Smooth muscle cell (in vitro differentiated cells): ENCODE measurements at regions not wholly inside any gene's neighbourhood (a gene's known extent, or its start where the extent isn't known, plus 50 kb on each side); places are given as distances from the start of the nearest gene placed in this dataset.

Experiments
- DNase-seq: peaks from one replicate; lab custom pipeline; 2025; ENCODE audit not compliant: unreplicated experiment; lab: John Stamatoyannopoulos, UW
- H2AFZ ChIP-seq: fragments of 200-600 bp; sonication (generic); 2 replicates; pipeline ENCODE4 v1.6.0; 2016; ENCODE audit warnings: antibody characterized with exemption, low read depth, mild to moderate bottlenecking
- H3F3A ChIP-seq: fragments of 200-600 bp; sonication (generic); 2 replicates; pipeline ENCODE4 v1.6.0; 2017; ENCODE audit warnings: antibody characterized with exemption, low read depth
- H3K27ac ChIP-seq: fragments of 200-600 bp; sonication (generic); 2 replicates; pipeline ENCODE4 v1.5.1; 2016; ENCODE audit warnings: low read depth, mild to moderate bottlenecking
- H3K27me3 ChIP-seq: fragments of 200-600 bp; sonication (generic); 2 replicates; pipeline ENCODE4 v1.6.1; 2016; ENCODE audit warnings: low read depth, mild to moderate bottlenecking
- H3K36me3 ChIP-seq: fragments of 200-600 bp; sonication (generic); 2 replicates; pipeline ENCODE4 v1.5.1; 2016; ENCODE audit warnings: low read depth
- H3K4me1 ChIP-seq: fragments of 200-600 bp; sonication (generic); 2 replicates; pipeline ENCODE4 v1.5.1; 2016; ENCODE audit warnings: low read depth
- H3K4me2 ChIP-seq: fragments of 200-600 bp; sonication (generic); 2 replicates; pipeline ENCODE4 v1.6.0; 2016; ENCODE audit warnings: mild to moderate bottlenecking
- H3K4me3 ChIP-seq: fragments of 200-600 bp; sonication (generic); 2 replicates; pipeline ENCODE4 v1.5.1; 2016; ENCODE audit warnings: mild to moderate bottlenecking
- H3K79me2 ChIP-seq: fragments of 200-600 bp; sonication (generic); 2 replicates; pipeline ENCODE4 v1.6.0; 2016; ENCODE audit warnings: low read depth, mild to moderate bottlenecking
- H3K9ac ChIP-seq: fragments of 200-600 bp; sonication (generic); 2 replicates; pipeline ENCODE4 v1.6.0; 2016; ENCODE audit warnings: low read depth
- H3K9me3 ChIP-seq: fragments of 200-600 bp; sonication (generic); replicated peaks from 2 replicates; pipeline ENCODE4 v1.5.1; 2016; ENCODE audit warnings: low read depth
- H4K20me1 ChIP-seq: fragments of 200-600 bp; sonication (generic); 2 replicates; pipeline ENCODE4 v1.6.0; 2016; ENCODE audit warnings: low read depth
- WGBS: methylation state at CpG from one replicate; pipeline ENCODE4 v1.1.7; 2016; ENCODE audit warnings: low lambda C conversion rate; 5-methylcytosine and 5-hydroxymethylcytosine counted together
- TF ChIP-seq, protein P1 (sequence below): fragments of 200-600 bp; sonication (generic); IDR thresholded peaks from 2 replicates; pipeline ENCODE4 v1.5.1; 2017; ENCODE audit warnings: borderline replicate concordance, mild to moderate bottlenecking, antibody characterized with exemption; ENCODE audit not compliant: insufficient read depth, poor library complexity, severe bottlenecking

- H3K36me3 ChIP-seq: no peaks in the 10 kb centered on the region
- 92% methylated on average over 1 of the region's 1 CpG for WGBS
- H4K20me1 ChIP-seq: no peaks in the 10 kb centered on the region
- no peak overlapping the region for H3K9ac ChIP-seq
- no peak overlapping the region for H3K4me2 ChIP-seq
- no peaks in the 10 kb centered on the region for H3K9me3 ChIP-seq
- no peak for DNase-seq
- H3K79me2 ChIP-seq: no peaks in the 10 kb centered on the region
- no peaks in the 10 kb centered on the region for H3K27me3 ChIP-seq
- H3K4me3 ChIP-seq: no peak overlapping the region
- no peaks in the 10 kb centered on the region for H3K4me1 ChIP-seq
- H3F3A ChIP-seq: no peaks in the 10 kb centered on the region
- no peak overlapping the region for H2AFZ ChIP-seq
- TF ChIP-seq, protein P1, sequence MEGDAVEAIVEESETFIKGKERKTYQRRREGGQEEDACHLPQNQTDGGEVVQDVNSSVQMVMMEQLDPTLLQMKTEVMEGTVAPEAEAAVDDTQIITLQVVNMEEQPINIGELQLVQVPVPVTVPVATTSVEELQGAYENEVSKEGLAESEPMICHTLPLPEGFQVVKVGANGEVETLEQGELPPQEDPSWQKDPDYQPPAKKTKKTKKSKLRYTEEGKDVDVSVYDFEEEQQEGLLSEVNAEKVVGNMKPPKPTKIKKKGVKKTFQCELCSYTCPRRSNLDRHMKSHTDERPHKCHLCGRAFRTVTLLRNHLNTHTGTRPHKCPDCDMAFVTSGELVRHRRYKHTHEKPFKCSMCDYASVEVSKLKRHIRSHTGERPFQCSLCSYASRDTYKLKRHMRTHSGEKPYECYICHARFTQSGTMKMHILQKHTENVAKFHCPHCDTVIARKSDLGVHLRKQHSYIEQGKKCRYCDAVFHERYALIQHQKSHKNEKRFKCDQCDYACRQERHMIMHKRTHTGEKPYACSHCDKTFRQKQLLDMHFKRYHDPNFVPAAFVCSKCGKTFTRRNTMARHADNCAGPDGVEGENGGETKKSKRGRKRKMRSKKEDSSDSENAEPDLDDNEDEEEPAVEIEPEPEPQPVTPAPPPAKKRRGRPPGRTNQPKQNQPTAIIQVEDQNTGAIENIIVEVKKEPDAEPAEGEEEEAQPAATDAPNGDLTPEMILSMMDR: no peak
- no peak overlapping the region for H3K27ac ChIP-seq
Measured at GRCh38 chrX:112946227-112946626, 105.6 kb upstream of the AMOT start.

DNA sequence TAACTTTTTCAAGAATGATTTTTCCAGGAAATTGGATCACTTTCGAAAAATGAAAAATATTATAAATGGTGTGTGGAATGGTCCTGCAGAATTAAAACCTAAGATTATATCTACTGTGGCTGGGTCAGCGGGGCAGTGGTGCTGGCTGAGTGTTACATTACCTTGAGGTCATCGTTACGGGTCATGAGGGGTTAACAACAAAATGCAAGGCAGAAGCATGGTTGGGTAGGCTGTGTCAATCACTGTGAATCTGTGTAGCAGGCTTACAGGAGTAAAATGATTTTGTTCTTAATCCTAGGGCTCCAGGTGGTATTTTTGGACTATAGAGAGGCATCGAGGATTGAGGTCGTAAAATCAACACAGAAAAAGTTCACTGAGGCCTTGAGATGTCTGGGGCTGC, 105.2 kb upstream of the AMOT start:
- Histone ChIP-seq H3K27me3 (no peaks in the 10 kb centered on the region), H3K4me3 (no peak overlapping the region), H3K36me3 (no peaks in the 10 kb centered on the region), H3F3A (no peaks in the 10 kb centered on the region), H3K4me1 (no peaks in the 10 kb centered on the region), H3K9ac (no peak overlapping the region), H3K9me3 (no peaks in the 10 kb centered on the region), H3K79me2 (no peaks in the 10 kb centered on the region), H4K20me1 (no peaks in the 10 kb centered on the region), H3K4me2 (no peak overlapping the region), H2AFZ (no peak overlapping the region), H3K27ac (no peak overlapping the region)
- no peak for DNase-seq
- WGBS: 85% methylated on average over 6 of the region's 6 CpGs
- TF ChIP-seq, protein P1: no peak

DNA sequence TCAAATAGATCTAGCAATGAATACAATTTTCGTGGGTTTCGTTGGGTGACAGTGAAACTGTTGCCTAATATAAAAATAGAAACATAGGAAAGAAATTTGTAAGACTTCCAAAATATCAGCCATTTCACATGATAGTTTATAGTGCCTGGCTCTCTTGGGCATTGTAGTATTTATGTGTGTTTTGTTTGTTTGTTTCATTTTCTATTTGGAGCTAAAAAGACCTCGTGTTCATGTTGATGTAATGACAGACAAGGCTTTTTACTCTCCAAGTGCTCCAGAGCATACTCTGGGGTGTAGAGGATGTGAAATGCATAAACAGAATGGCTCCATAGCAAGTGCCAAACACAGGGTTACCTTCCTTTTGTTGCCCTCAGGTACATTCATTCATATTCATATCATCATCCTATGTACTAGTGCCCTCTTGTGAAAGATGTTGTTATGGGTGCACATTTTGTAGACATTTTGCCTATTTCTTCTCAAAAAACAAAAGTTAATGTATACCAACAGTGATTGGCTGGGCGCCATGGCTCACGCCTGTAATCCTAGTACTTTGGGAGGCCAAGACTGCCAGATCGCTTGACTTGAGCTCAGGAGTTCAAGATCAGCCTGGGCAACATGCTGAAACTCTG, 100.7 kb upstream of the AMOT start:
- no peaks in the 10 kb centered on the region for H3K27me3 ChIP-seq
- H3K9me3 ChIP-seq: no peaks in the 10 kb centered on the region
- no peak overlapping the region for H3K4me3 ChIP-seq
- no peaks in the 10 kb centered on the region for H3F3A ChIP-seq
- 92% methylated on average over 6 of the region's 6 CpGs for WGBS
- H2AFZ ChIP-seq: no peak overlapping the region
- H3K4me1 ChIP-seq: no peaks in the 10 kb centered on the region
- H3K9ac ChIP-seq: no peak overlapping the region
- H3K79me2 ChIP-seq: no peaks in the 10 kb centered on the region
- no peak overlapping the region for H3K27ac ChIP-seq
- no peaks in the 10 kb centered on the region for H3K36me3 ChIP-seq
- TF ChIP-seq, protein P1: peak; percentile 17
- no peaks in the 10 kb centered on the region for H4K20me1 ChIP-seq
- no peak for DNase-seq
- H3K4me2 ChIP-seq: no peak overlapping the region

DNA sequence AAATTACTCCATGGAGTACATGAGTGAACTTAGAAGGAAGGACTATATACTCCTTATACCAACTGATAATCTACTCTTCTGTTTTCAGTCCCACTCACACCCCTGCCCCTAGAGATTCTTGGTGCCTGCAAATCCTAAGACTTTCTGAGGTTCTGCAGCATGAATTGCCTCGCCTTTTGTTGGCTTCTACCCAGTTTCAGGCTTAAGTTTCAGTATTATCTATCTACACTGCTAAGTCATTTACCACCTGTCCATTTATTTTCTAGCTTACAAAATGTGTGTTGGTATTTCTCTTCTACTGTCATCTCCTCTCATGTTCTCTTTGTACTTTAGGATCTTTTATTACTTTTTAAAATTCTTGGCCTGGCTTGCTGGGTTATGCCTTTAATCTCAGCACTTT, 94.4 kb upstream of the AMOT start:
- WGBS: 88% methylated on average over 1 of the region's 1 CpG
- no peaks in the 10 kb centered on the region for H3K79me2 ChIP-seq
- no peak overlapping the region for H3K4me3 ChIP-seq
- no peaks in the 10 kb centered on the region for H3K36me3 ChIP-seq
- no peaks in the 10 kb centered on the region for H3F3A ChIP-seq
- no peak overlapping the region for H2AFZ ChIP-seq
- no peaks in the 10 kb centered on the region for H4K20me1 ChIP-seq
- TF ChIP-seq, protein P1: no peak
- no peaks in the 10 kb centered on the region for H3K4me1 ChIP-seq
- H3K27me3 ChIP-seq: no peaks in the 10 kb centered on the region
- no peak overlapping the region for H3K27ac ChIP-seq
- no peaks in the 10 kb centered on the region for H3K9me3 ChIP-seq
- DNase-seq: no peak
- H3K4me2 ChIP-seq: no peak overlapping the region
- H3K9ac ChIP-seq: no peak overlapping the region
